GM13977 (cell line): ENCODE measurements at regions not wholly inside any gene's neighbourhood (a gene's known extent, or its start where the extent isn't known, plus 50 kb on each side); places are given as distances from the start of the nearest gene placed in this dataset.
A peak's percentile ranks its signal among the peaks of the same experiment; 100 is the strongest.

Source experiments
- DNase-seq: peaks from one replicate; pipeline ENCODE4 v3.0.0; 2012; ENCODE audit warnings: low spot score
- in situ Hi-C: fragments of 300-500 bp; cut with MboI; formaldehyde crosslinking; loops from one replicate; pipeline ENCODE4 v1.12.0; 2022; ENCODE audit warnings: low sequenced_read_pairs, low pct_unique_long_range_greater_than_20kb, mixed read lengths, inconsistent platforms; ENCODE audit not compliant: unreplicated experiment
- TF ChIP-seq, protein P1 (sequence below): IDR thresholded peaks from 2 replicates; pipeline ENCODE4 v1.5.1; 2012; ENCODE audit warnings: mild to moderate bottlenecking, control low read depth; ENCODE audit not compliant: insufficient read depth; ENCODE audit errors: extremely low read depth, missing control alignments

GRCh38 chr4:46649390-46649789, 259.5 kb upstream of the GABRA2 start:
- DNase-seq = no peak
- in situ Hi-C loops = no loop called here

GRCh38 chr4:46648088-46648744, 258.3 kb upstream of the GABRA2 start:
- peak; percentile 19 for DNase-seq
- TF ChIP-seq, protein P1, sequence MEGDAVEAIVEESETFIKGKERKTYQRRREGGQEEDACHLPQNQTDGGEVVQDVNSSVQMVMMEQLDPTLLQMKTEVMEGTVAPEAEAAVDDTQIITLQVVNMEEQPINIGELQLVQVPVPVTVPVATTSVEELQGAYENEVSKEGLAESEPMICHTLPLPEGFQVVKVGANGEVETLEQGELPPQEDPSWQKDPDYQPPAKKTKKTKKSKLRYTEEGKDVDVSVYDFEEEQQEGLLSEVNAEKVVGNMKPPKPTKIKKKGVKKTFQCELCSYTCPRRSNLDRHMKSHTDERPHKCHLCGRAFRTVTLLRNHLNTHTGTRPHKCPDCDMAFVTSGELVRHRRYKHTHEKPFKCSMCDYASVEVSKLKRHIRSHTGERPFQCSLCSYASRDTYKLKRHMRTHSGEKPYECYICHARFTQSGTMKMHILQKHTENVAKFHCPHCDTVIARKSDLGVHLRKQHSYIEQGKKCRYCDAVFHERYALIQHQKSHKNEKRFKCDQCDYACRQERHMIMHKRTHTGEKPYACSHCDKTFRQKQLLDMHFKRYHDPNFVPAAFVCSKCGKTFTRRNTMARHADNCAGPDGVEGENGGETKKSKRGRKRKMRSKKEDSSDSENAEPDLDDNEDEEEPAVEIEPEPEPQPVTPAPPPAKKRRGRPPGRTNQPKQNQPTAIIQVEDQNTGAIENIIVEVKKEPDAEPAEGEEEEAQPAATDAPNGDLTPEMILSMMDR = peak; percentile 73
- in situ Hi-C loops = no loop called here

More at GRCh38 chr4:46649390-46649789, 259.5 kb upstream of the GABRA2 start:
- TF ChIP-seq, protein P1 = no peak

- TF ChIP-seq, protein P1 = no peak
- no peak for DNase-seq
- in situ Hi-C loops = no loop called here
Observed at GRCh38 chr4:46645126-46645525, 255.2 kb upstream of the GABRA2 start.
